Right kidney (tissue), 1 donor: ENCODE measurements at regions not wholly inside any gene's neighbourhood (a gene's known extent, or its start where the extent isn't known, plus 50 kb on each side); places are given as distances from the start of the nearest gene placed in this dataset.
"Not testable (repeated sequence)": the region's sequence is repeated elsewhere in the genome, so short reads cannot be mapped to it uniquely, and the experiment has no call there.

Source experiments
- DNase-seq: peaks from one replicate; pipeline ENCODE4 v3.0.0-alpha.2; 2016

GRCh38 chr20:47441774-47442150 lies 59.9 kb upstream of the NCOA3 start:
- no peak for DNase-seq

- DNase-seq, result not testable (repeated sequence)
Observed at GRCh38 chr20:47443060-47443459, 58.6 kb upstream of the NCOA3 start.

- no peak for DNase-seq
Observed at GRCh38 chr20:47444584-47444983, 57.1 kb upstream of the NCOA3 start.

GRCh38 chr20:47445291-47445690 lies 56.4 kb upstream of the NCOA3 start:
- DNase-seq, result no peak

- not testable (repeated sequence) for DNase-seq
Observed at GRCh38 chr20:47447350-47448296, 54.1 kb upstream of the NCOA3 start.

GRCh38 chr20:47448429-47448828 lies 53.3 kb upstream of the NCOA3 start:
- no peak for DNase-seq

- no peak for DNase-seq
Observed at GRCh38 chr20:47451602-47451904, 50.1 kb upstream of the NCOA3 start.
